GM10248 (cell line): ENCODE measurements at regions not wholly inside any gene's neighbourhood (a gene's known extent, or its start where the extent isn't known, plus 50 kb on each side); places are given as distances from the start of the nearest gene placed in this dataset.

ENCODE experiments used
- CTCF ChIA-PET: fragments of 300-600 bp; sonication (Branson Sonifier 250); formaldehyde crosslinking; extraction: SDS; loops from one replicate; lab custom pipeline; 2021; ENCODE audit warnings: antibody characterized with exemption; lab: Yijun Ruan, JAX
- POLR2A ChIA-PET: fragments of 350-650 bp; sonication (Branson Sonifier 250); formaldehyde crosslinking; extraction: SDS; loops from one replicate; lab custom pipeline; 2020; ENCODE audit warnings: antibody characterized with exemption; lab: Yijun Ruan, JAX
- DNase-seq: peaks from one replicate; pipeline ENCODE4 v3.0.0; 2012; ENCODE audit errors: extremely low spot score
- TF ChIP-seq, protein P1 (sequence below): IDR thresholded peaks from 2 replicates; pipeline ENCODE4 v1.5.1; 2012; ENCODE audit warnings: mild to moderate bottlenecking, low read depth; ENCODE audit errors: extremely low read depth, missing control alignments, control extremely low read depth

- ChIA-PET CTCF (interaction anchor here (0.7 kb wide), 1 partner anchor 196 kb away, joined by 3 read pairs; no protein-coding TSS in a partner anchor), POLR2A (no interaction called here)
- TF ChIP-seq, protein P1, sequence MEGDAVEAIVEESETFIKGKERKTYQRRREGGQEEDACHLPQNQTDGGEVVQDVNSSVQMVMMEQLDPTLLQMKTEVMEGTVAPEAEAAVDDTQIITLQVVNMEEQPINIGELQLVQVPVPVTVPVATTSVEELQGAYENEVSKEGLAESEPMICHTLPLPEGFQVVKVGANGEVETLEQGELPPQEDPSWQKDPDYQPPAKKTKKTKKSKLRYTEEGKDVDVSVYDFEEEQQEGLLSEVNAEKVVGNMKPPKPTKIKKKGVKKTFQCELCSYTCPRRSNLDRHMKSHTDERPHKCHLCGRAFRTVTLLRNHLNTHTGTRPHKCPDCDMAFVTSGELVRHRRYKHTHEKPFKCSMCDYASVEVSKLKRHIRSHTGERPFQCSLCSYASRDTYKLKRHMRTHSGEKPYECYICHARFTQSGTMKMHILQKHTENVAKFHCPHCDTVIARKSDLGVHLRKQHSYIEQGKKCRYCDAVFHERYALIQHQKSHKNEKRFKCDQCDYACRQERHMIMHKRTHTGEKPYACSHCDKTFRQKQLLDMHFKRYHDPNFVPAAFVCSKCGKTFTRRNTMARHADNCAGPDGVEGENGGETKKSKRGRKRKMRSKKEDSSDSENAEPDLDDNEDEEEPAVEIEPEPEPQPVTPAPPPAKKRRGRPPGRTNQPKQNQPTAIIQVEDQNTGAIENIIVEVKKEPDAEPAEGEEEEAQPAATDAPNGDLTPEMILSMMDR: no peak
- DNase-seq: no peak
These were observed 1509.4 kb downstream of the TECRL start for GRCh38 chr4:62899646-62900364.

DNA sequence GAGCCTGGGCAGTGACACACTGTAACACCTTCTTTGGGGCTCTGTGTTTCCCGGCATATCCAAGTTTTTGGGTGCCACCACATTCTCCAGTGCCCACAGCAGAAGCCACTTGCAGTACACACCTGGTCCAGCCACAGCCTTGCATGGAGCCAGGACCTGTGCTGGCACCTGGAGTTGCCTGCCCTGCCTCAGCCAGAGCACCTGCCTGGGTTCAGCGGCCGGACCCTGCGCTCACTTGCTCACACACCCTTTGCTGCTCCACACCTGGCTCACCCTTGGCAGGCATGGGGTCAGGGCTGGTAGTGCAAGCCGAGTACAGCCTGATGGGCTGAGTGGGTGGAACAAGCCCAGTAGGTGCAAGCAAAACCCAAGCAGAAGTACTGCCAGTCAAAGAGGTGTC lies 1511.1 kb downstream of the TECRL start:
- CTCF ChIA-PET: no interaction called here
- POLR2A ChIA-PET: no interaction called here

GRCh38 chr4:62896721-62897120 lies 1512.5 kb downstream of the TECRL start:
- no peak for DNase-seq
- ChIA-PET CTCF (interaction anchor here (1.2 kb wide), 1 partner anchor 11 kb away, joined by 3 read pairs; no protein-coding TSS in a partner anchor), POLR2A (no interaction called here)
- TF ChIP-seq, protein P1: no peak

More for the DNA sequence above, 1511.1 kb downstream of the TECRL start:
- TF ChIP-seq, protein P1: no peak
- no peak for DNase-seq

- DNase-seq: no peak
- ChIA-PET CTCF (no interaction called here), POLR2A (no interaction called here)
- TF ChIP-seq, protein P1: no peak
These were observed 1527.3 kb downstream of the TECRL start for GRCh38 chr4:62881901-62882300.

DNA sequence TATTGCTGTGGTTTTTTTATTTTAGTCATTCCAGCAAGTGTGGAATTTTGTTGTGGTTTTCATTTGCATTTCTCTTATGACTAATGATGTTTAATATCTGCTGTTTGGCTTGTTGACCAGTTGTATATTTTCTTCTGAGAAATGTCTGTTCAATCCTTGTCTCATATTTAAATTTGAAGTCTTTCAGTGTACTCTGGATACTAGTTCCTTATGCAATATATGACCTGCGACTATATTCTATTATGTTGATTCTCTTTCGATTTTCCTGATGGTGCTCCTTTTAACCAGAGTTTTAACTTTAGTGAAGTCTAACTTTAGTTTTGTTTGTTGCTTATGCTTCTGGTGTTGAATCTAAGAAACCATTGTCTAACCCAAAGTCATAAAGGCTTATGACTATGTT lies 1528.0 kb downstream of the TECRL start:
- ChIA-PET POLR2A (no interaction called here), CTCF (no interaction called here)

GRCh38 chr4:62872856-62873255 lies 1536.4 kb downstream of the TECRL start:
- no peak for DNase-seq
- POLR2A ChIA-PET: no interaction called here
- TF ChIP-seq, protein P1: no peak
- CTCF ChIA-PET: no interaction called here

More for the DNA sequence above, 1528.0 kb downstream of the TECRL start:
- TF ChIP-seq, protein P1: no peak
- DNase-seq: no peak
